Activated effector memory CD4-positive, alpha-beta T cell treated with anti-CD3 and anti-CD28 coated beads, Interleukin-2, amount 50 U/mL, for 16 hours (primary cell): ENCODE measurements at regions not wholly inside any gene's neighbourhood (a gene's known extent, or its start where the extent isn't known, plus 50 kb on each side); places are given as distances from the start of the nearest gene placed in this dataset.
"Not testable (repeated sequence)": the region's sequence is repeated elsewhere in the genome, so short reads cannot be mapped to it uniquely, and the experiment has no call there.

Experiments
- DNase-seq: peaks from one replicate; pipeline ENCODE4 v3.0.0-alpha.2; 2020

DNA sequence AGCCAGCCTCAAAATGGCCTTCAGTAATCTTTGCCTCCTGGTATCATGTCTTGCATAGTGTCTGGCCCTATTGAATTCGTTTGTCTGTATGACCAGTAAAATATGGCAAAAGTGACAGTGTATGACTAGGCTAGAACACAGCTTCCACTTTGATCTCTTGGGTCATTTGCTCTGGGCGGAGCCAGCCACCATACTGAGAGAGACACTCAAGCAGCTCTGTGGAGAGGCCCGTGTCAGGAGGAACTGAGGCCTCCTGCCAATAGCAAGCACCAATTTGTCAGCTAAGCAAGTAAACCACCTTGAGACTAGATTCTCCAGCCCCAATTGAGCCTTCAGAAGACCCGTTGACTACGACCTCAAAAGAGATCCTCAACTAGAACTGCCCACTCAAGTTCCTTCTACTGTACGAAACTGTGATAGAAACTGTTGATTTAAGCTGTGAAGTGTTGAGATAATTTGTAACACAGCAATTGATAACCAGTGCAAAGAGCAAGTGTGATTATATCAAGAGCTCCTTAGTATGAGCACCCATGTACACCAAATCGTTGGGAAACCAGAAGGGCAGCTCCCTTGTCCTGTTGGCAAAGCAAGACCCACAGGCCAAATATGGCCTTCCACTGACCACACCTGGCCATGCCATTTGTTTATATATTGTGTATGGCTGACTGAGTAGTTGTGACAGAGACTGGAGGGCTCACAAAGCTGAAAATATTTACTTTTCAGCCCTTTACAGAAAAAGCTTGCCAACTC is 52.7 kb upstream of the SERBP1 start:
- no peak for DNase-seq

DNA sequence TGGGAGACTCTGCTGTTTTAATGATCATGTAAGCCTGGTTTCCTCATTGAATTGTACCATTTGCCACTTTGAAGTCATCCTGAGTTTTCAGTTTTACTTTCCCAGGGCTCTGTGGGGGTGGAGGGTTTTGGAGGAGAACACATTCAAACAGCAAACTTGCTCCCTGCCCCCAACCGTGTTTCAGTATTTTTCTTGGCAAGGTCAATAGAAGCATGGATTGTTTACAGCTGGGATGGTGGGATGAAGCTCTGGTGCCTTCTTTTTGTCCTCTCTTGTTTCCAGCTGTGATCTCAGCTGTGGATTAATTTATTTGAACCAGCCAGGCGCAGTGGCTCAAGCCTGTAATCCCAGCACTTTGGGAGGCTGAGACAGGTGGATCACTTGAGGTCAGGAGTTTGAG is 54.3 kb upstream of the SERBP1 start:
- DNase-seq: no peak

DNA sequence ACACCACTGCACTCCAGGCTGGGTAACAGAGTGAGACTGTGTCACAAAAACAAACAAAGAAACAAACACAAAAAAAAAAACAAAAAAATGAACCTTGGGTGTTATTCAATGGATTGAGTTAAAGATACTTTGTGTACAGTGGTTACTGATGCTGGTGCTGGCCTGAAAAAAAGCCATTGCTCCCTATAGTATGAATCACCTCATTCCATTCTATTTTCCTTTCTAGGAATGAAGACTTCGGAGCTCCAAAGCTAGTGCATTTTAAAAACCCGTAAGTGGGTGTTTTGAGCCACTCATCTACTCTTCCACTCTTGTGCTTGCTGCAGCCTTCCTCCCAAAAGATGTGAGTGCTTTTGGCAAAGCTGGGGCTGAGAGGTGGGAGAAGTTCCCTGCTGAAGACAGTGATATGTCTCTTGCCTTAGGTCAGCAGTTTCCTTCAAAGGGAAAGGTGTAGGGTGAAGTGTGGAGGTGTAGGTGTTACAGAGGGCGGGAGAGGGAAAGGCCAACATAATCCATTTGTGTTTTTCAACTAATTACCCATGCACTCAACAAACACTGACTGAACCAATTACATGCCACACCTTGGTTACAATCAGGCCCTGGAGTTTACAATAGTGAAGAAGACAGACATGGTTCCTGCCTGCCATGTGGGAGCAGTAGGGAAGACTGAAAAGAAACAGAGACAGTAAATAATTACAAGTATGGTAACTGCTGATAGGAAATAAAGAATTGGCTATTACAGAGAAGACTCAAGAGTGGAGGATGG is 55.0 kb upstream of the SERBP1 start:
- no peak for DNase-seq

DNA sequence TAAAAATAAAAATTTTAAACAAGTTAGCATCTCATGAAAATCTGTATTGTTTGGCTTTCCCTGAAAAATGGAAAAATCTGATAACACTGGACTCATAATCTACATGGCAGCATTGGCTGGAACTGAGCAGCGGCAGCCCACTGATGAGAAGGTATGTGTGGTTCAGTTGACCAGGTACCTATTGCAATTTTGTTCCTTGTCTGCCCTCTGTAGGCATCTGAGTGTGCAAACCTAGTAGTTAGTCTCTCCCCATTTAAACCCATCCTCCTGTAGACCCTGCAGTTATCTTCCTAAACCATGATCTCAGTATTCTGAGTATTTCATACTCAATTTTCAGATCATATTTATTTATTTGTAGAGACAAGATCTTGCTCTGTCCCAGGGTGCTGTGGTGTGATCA is 59.4 kb upstream of the SERBP1 start:
- no peak for DNase-seq

DNA sequence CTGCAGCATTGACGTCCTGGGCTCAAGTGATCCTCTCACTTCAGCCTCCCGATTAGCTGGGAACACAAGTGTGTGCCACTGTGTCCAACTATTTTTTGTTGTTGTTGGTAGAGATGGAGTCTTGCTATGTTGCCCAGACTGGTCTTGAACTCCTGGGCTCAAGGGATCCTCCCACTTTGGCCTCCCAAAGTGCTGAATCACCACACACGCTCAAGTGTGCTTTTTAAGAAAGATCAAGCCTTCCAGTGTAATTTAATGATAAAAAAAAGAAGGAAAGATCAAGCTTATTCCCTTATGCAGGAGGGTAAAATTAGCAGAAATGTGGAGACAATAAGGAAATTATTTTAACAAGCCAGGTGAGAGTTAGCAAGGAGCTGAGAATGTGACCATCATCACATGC is 61.1 kb upstream of the SERBP1 start:
- DNase-seq: no peak

DNA sequence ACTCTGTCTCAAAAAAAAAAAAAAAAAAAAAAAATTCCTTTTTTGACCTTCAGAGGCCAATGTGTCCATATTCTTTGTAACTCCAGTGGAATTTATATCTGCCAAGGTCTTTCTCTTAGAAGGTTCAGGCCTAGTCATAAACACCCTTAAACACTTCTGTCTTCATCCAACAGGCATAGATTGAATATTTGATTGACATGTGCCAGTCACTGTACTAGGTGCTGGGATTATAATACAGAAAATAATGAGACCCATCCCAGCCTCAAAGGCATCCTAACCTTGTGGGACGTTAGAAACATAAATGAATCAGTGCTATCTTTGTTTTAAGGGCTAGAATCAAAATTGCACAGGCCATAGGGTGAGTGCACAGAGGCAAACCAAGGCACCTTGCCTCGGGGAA is 62.9 kb upstream of the SERBP1 start:
- DNase-seq: no peak

DNA sequence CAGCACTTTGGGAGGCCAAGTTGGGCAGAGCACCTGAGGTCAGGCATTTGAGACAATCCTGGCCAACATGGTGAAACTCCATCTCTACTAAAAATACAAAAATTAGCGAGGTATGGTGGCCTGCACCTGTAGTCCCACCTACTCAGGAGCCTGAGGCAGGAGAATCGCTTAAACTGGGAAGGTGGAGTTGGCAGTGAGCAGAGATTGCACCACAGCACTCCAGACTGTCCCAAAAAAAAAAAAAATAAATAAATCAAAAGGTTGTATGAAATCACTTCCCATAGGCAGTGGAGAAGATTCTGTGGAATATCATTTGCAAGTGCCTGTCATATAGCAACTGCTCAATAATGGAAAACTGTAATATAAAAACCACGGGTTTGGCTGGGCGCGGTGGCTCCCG is 65.1 kb upstream of the SERBP1 start:
- no peak for DNase-seq

DNA sequence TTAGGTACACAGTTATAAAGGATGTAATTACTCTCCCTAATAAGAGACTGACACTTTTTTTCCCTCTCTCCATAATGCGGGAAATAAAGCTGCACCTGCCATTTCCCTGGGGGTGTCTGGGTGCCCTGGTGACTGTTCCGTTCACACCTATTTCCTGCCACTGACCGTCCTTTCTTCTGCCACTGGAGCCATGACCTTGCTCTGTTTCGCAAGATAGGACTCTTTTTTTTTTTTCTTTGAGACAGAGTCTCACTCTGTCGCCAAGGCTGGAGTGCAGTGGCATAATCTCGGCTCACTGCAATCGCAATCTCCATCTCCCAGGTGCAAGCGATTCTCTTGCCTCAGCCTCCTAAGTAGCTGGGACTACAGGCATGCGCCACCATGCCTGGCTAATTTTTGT is 66.1 kb upstream of the SERBP1 start:
- DNase-seq: no peak

DNA sequence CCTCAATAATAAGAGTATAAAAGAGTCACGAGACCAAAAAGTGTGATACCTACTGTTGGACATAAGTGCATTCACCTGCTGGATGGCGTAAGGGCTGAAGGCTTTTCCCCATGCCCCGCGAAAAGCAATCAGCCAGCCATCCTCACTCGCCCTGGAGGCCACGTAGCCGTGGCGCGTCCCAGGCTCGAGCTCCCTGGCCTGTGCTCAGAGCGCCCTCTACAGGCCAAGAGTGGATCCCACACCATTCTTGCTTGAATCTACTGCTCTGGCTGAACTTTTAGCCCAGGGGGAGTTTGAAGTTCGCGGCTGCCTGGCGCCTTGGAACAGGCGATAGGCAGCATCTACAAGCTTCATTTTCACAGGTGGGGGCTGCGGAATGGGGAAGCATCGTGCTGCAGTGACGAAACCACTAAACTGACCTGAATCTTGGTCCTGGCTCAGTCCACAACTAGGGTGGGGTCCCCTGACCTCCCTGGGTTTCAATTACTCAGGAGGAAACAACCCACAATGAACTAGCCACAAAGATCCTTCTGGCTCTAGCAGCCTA is 70.3 kb upstream of the SERBP1 start:
- DNase-seq: peak; percentile 94

DNA sequence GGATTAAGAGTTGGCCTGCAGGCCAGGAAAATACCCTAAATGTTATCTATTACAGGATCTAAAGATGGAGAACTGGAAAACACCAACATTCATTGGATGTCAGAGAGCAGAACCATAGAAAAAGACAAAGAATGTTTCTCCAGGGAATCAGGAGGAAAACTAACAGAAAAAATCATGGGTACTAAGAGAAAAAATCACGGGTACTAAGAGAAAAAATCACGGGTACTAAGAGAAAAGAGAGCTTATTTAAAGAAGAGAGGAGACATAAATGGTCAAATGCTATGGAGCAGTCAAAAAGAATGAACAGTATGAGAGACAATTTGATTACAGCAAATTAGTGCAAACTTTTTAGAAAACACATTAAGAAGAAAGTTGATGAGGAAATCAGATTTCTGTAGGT is 73.8 kb upstream of the SERBP1 start:
- no peak for DNase-seq

DNA sequence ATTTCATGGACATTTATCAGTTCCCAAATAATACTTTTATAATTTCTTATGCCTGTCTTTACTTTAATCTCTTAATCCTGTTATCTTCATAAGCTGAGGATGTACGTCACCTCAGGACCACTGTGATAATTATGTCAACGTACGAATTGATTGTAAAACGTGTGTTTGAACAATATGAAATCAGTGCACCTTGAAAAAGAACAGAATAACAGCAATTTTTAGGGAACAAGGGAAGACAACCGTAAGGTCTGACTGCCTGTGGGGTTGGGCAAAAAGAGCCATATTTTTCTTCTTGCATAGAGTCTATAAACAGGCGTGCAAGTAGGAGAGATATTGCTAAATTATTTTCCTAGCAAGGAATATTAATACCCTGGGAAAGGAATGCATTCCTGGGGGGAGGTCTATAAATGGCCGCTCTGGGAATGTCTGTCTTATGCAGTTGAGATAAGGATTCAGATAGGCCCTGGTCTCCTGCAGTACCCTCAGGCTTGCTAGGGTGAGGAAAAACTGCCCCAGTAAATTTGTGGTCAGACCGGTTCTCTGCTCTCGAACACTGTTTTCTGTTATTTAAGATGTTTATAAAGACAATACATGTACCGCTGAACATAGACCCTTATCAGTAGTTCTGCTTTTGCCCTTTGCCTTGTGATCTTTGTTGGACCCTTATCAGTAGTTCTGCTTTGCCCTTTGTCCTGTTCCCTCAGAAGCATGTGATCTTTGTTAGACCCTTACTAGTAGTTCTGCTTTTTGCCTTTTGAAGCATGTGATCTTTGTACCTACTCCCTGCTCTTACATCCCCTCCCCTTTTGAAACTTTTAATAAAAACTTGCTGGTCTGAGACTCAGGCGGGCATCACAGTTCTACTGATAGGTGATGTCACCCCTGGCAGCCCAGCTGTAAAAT is 83.4 kb upstream of the SERBP1 start:
- DNase-seq: not testable (repeated sequence)

DNA sequence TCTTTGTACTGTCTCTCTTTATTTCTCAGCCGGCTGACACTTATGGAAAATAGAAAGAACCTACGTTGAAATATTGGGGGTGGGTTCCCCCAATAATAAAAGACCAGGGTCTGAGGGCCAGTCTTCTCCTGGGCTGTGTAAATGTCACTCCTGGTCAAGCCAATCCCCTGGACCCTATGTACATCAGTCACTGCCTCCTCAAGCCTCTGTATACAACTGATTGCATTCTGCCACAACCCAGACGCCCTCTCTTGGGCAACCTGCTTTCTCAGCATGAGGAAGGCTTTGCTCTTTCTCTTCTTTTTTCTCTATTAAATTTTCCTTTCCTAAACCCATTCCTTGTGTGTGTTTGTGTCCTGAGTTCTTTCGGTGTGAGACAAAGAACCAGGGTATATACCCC is 84.1 kb upstream of the SERBP1 start:
- no peak for DNase-seq

DNA sequence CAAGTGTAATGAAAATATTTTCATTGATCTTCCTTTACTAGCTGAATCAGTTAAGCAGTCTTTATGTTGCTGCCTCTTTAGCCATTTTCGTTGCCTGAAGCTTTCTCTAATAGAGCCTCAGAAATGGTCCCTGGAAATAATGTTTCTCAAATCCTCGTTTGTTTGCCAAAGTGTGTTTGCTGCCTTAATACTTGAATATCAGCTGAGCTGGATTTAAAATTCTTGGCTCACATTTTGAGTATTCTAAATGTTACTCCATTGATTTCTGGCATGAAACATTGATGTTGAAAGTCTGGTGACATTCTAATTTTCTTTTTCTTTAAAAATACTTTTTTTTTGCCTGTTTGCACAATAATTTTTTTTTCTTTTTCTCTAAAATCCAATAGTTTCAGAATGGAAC is 84.6 kb upstream of the SERBP1 start:
- no peak for DNase-seq

DNA sequence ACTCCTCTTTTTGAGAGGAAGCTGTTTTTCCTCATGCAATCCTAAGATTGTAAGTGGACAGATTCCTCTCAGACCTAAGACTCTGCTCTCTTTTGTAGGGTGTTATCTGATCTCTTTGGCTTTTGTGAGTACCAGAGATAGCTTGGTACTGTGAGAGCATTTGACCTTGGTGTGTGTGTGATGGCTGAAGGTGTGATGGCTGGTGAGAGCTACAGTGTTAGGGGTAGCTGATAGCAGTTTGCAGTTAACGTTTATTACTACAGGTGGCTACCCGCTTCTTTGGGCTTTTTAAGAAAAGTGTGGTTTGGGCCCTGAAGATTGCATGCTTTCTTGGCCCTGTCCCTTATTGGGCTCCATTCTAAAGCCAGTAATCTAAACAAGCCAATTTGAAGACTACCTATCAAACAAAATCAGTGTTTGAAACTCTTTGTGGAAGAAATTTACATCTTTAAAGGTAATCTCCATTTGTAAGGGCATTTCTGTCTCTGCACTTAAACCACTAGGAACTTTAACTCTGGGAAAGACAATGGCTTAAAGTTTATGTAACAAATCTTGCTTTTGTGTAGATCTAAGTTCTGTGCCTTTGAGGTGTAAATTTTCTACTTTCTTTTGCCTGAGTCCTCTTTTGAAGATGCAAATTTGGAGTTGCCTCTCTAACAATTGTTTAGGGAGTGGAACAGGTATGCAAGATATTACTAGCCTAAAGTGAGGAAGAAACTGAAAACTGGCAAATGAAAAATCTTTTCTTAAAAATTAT is 85.3 kb upstream of the SERBP1 start:
- DNase-seq: no peak

DNA sequence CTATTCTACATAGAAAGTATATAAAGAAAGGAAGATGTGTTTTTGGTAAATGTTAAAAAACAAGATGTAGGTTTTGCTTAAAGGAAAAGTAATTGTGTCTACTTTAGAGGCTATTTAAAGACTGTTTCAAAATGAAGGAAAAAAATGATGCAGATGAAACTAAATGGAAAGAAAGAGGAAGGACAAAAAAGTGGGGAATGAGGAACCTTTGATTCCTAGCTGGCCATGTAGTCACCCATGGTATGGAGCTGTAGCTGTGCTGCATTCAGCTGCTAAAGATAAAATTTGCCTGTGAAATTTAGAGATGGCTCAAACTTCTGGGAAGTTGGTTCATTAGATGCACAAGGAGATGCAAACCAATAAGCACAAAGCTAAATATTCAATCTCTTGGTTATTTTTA is 86.8 kb upstream of the SERBP1 start:
- DNase-seq: no peak

DNA sequence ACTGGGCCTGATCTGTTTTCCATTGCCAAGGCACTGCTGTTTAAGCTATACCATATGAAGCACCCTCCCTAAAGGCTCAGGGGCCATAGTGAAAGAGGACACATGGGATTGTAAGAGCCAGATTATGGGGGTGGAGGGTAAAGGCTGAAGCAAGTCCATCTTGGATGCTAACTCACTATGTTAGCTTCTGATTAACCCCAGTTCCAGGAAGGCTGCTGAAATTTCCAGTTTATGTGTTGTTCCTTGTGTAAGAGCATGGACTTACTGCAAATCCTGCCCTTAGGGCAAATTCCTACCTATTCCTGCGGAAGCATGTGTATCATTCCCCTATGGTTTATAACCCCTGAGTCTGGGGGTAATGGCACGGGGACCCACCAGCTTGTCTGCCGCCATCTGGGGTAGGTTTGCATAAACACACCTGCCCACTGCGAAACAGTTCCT is 91.8 kb upstream of the SERBP1 start:
- DNase-seq: no peak

DNA sequence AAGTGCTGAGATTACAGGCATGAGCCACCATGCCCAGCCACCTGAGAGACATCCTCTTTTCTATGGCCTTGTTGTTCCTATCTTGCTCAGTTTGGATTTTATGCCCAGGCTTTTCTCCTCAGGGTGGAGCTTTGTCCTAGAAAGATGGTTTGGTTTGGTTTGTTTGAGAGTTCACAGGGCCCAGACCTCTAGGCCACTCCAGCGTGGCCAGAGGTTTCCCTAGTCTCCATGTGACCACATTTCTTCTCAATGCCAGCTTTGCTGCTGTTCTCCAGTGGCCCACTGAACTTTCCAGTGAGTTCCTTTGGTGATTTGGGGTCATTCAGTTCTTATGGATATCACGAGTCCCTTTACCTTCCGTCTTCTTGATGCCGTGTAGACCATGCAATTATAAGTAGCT is 92.6 kb upstream of the SERBP1 start:
- DNase-seq: no peak

DNA sequence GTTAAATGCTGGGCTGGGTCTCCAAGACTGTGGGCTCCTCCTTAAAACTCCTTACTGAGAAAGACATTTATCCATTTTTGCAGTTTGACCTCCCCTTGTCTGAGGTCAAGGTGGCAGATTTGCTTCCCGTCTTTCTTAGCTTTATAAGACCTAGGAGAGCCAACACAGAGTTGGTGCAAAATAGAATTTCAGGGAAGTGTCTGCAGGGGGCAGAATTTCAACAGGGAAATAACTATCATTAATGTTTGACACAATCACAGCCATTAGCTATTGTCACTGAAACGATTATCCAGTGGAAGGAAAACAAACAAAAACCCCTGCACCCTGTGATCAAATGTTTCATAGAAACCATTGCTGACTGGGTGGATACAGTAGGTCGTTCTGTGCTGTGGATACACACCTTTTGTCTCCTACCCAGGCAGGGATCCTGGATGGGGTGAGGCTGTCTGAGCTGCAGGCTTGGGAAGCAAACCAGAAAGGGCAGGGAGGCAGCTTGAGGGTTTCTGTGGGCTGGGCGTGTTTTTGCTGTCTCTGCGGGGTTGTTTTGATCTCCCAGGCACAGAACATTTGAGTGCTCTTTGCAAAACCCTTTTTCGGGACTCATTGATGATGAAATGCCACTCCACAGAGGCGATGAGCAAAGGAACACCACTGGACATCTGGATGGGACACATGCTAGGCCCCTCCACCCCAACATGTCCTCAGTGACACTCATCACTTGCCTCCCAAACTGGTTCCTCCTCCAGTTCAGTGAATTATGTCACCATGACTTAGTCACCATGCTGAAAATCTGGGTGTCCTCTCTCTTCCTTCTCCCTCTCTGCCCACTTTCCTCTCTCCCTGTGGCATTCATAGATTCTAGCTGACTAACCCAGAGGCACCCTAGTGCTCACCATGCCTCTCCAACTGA is 94.2 kb upstream of the SERBP1 start:
- no peak for DNase-seq

DNA sequence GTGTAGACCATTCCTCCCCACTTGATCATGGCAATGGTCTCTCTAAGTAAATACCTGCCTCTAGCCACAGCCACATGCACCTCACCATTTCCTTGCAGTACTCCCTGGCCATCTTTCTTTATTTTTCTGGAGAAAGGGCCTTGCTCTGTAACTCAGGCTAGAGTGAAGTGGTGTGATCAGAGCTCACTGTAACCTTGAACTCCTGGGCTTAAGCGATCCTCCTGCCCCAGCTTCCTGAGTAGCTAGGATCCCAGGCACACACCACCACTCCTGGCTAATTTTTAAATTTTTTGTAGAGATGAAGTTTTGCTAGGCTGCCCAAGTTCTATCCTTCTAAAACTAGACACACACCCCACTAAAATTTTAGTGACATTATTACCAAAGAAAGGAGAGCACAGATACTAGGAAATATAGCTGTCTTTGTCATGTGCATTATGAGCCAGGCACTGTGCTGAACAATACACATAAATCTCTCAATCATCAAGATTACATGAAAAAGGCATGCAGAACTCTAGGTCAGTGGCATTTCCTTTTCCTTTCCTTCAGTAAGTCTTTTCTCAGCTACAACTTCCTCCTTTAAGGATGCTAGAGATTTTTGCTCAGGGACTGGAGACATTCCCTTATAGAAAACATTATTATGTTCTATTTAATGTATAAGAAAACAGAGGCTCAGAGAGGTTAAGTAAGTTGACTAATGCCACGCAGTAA is 95.0 kb upstream of the SERBP1 start:
- DNase-seq: no peak

DNA sequence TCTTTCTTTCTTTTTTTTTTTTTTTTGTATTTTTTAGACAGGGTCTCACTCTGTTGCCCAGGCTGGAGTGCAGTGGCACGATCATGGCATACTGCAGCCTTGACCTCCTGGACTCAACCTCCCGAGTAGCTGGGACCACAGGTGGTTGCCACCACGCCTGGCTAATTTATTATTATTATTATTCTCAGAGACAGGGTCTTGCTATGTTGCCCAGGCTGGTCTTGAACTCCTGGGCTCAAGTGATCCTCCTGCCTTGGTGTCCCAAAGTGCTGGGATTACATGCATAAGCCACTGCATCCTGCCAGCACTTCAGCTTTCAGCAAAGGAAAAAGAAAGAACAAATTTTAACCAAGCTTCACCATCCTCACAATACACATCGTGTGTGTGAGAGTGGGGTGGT is 97.9 kb upstream of the SERBP1 start:
- no peak for DNase-seq

DNA sequence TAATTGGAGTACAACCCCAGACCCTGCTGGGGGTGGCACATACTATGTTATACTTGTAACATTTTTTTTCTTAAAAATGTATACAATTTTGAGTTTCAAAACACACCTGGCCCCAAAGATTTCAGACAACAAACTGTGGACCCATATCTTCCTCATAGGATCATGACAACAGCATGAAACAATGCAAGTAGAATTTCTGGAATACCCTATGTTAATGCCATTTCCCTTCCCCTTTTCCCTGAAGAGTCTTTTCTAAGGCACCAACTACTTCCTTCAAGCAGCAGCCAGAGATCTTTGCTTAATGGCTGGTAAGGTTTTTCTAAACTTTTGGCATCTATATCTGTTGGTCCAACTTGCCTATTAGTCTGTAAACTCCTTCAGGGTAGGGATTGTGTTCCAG is 99.9 kb upstream of the SERBP1 start:
- DNase-seq: no peak
